ENCODE measurements at regions not wholly inside any gene's neighbourhood (a gene's known extent, or its start where the extent isn't known, plus 50 kb on each side); places are given as distances from the start of the nearest gene placed in this dataset.

GRCh38 chr5:2173151-2173834 is 290.6 kb upstream of the IRX4 start:
- TF ChIP-seq, protein P1, sequence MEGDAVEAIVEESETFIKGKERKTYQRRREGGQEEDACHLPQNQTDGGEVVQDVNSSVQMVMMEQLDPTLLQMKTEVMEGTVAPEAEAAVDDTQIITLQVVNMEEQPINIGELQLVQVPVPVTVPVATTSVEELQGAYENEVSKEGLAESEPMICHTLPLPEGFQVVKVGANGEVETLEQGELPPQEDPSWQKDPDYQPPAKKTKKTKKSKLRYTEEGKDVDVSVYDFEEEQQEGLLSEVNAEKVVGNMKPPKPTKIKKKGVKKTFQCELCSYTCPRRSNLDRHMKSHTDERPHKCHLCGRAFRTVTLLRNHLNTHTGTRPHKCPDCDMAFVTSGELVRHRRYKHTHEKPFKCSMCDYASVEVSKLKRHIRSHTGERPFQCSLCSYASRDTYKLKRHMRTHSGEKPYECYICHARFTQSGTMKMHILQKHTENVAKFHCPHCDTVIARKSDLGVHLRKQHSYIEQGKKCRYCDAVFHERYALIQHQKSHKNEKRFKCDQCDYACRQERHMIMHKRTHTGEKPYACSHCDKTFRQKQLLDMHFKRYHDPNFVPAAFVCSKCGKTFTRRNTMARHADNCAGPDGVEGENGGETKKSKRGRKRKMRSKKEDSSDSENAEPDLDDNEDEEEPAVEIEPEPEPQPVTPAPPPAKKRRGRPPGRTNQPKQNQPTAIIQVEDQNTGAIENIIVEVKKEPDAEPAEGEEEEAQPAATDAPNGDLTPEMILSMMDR (IDR thresholded peaks at IDR 0.05 in 4 of 5, conservative IDR thresholded peaks at IDR 0.05 in 1 of 5) = no peak
- TF ChIP-seq POLR2A (IDR thresholded peaks at IDR 0.05) = no peak
